Limb (tissue), 2 donors: ENCODE measurements at regions not wholly inside any gene's neighbourhood (a gene's known extent, or its start where the extent isn't known, plus 50 kb on each side); places are given as distances from the start of the nearest gene placed in this dataset.

Experiments
- DNase-seq, 2 donors: peaks; one replicate each; pipeline ENCODE4 v3.0.0-alpha.2; 2016; ENCODE audit errors: extremely low spot score in 2 of 2

DNA sequence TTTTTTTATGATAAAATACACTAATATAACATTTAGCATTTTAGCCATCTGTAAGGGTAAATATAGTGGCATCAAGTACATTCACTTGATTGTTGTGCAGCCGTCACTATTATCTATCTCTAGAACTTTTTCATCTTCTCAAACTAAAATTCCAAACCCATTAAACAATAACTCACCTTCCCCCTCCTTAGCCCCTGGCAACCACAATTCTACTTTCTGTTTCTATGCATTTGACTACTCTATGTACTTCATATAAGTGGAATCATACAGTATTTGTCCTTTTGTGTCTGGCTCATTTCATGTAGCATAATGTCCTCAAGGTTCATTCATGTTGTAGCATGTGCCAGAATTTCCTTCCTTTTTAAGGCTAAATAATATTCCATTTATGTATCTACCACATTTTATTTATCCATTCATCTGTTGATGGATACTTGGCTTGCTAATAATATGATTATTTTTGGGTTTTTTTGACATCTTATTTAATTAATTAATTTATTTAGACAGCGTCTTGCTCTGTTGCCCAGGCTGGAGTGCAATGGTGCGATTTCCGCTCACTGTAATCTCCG lies 69.6 kb upstream of the MACF1 start:
- no peak for DNase-seq

DNA sequence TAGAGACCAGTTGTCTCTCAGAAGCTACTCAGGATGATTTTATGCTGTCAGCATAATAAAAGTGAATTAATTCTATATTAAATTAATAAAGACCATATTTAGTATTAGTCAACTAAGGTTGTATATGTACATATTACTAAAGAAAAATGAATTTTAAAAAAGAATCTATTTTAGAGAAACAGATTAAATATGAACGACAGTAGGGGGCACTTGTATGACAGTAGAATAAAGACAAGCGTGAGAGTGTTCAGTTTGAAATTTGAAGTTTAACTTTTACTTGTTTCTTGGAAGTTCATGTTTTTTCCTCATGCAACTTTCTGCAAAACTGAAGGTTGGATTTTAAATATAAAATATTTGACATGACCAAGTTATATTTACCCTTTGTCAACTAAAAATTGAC lies 67.9 kb upstream of the MACF1 start:
- no peak for DNase-seq

DNA sequence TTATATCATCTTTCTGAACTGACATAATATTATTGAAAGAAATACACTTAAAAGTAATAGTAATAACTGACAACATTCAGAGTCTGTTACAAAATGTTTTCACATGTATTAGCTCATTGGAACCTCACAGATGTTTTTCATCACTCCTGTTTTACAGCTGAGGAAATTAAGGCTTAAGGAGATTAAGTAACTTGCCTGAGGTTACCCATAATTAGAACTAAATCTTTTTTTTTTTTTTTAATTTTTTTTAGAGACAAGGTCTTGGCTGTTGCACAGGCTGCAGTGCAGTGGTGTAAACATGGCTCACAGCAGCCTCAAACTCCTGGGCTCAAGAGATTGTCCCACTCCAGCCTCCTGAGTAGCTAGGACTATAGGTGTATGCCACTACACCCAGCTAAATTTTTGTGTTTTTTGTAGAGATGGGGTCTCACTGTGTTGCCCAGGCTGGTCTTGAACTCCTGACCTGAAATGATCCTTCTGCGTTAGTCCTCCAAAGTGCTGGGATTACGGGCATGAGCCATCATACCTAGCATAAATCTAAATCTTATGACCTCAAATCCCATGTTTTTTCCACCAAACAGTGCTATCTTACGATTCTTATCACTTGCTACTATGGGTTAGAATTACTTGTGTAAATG lies 64.7 kb upstream of the MACF1 start:
- no peak for DNase-seq

DNA sequence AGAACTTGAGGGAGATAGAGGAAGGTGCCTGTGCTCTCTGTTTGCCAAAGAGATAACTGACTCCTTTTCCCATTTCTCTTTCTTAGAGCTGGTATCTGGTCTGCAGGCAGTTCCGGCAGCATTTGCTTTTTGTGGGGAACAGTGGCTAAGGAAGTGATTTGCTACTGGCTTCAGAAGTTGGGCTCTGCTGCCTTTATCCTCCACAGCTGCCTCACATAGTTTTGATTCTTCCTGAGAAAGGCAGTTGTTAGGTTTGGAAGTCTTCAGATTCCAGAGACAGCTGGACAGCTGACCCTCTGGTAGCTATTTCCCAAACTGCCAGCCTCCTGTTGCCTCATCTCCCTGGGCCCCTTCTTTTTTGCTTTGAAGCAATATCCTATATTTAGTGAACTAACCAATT lies 62.6 kb upstream of the MACF1 start:
- DNase-seq, result peak in 1 of 2 donors; percentile 67

DNA sequence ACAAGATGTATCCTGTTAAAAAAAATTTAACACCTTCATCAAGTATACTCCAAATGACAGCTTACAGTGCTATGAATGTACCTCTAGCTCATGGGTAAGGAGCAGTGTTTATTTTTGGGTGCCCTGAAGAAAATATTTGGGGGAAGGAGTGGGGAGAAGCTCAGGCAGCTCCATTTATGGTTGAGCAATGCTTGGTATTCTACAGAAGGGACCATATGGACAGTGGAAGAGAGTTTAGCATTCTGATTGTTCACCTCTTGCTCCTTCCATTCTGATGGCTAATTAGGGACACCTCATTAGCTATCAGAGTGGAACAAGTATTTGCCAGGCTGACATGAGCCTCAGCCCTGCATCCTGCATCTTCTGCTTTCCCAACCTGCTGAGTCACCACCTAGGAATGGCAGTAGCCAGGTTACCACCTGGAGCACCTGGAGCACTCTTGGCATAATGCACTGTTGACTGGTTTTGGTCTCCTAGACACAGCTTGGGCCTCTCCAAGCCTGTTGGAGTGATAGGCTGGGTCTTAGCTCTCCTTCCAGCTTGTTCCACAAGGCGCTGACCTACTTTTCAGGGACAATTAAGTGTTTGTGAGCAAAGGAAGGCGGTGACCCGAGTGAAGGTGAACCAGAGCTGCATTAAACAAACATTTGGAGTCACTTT lies 62.0 kb upstream of the MACF1 start:
- no peak for DNase-seq

DNA sequence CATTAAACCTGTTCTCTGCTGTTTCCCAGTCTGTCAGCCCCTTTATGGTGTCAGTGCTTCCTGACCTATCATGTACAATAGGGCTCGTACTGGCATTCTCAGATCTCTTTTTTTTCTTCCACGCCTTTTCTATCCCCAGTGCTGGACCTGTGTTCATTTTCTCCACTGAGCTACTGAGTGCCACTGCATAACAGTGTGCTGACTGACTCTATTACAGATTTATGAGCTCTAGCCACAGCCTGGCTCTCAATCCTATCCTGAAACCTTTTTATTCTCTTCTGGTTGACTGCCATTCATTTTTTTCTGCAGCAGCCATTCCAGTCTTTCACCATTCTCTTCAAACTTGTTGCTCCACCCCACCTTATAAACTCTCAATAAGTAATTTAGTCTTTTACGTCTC lies 59.6 kb upstream of the MACF1 start:
- DNase-seq, result no peak

DNA sequence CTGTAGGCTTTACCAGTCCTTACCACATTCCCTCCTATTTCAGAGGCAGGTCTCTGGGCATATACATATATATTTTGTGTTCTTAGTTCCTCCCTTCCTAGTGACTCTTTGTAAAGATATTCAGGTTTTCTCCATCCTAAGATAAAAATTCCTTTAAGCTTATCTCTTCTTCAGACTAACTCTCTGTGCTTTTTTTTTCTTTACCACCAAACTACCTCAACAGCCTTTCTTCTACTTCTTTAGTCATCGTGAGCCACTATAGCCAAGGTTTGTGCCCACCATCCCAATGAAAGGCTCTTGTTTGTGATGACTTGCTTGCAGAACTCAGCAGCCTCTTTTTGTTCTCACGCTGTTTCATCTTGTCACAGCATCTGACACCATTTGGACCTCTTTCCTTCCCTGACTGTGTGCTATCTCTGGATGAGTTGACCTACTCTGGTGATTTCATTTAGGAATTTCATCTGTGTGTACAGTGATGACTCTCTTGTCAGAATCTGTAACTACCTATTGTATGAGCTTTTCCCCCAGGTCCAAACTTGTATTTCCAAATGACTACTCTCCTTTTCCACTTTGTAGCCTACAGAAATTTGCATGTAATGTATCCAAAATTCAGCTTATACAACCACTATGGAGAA lies 59.0 kb upstream of the MACF1 start:
- DNase-seq, result no peak

DNA sequence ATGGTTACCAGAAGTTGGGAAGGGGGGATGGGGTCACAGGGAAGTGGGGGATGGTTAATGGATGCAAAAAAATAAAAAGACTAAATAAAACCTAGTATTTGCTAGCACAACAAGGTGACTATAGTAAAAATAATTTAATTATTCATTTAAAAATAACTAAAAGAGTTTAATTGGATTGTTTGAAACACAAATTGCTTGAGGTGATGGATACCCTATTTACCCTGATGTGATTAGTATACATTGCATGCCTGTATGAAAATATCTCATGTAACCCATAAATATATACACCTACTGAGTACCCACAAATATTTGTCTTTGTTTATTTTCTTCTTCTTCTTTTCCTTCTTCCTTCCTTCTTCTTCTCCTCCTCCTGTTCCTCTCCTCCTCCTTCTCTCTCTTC lies 57.8 kb upstream of the MACF1 start:
- DNase-seq, result no peak

DNA sequence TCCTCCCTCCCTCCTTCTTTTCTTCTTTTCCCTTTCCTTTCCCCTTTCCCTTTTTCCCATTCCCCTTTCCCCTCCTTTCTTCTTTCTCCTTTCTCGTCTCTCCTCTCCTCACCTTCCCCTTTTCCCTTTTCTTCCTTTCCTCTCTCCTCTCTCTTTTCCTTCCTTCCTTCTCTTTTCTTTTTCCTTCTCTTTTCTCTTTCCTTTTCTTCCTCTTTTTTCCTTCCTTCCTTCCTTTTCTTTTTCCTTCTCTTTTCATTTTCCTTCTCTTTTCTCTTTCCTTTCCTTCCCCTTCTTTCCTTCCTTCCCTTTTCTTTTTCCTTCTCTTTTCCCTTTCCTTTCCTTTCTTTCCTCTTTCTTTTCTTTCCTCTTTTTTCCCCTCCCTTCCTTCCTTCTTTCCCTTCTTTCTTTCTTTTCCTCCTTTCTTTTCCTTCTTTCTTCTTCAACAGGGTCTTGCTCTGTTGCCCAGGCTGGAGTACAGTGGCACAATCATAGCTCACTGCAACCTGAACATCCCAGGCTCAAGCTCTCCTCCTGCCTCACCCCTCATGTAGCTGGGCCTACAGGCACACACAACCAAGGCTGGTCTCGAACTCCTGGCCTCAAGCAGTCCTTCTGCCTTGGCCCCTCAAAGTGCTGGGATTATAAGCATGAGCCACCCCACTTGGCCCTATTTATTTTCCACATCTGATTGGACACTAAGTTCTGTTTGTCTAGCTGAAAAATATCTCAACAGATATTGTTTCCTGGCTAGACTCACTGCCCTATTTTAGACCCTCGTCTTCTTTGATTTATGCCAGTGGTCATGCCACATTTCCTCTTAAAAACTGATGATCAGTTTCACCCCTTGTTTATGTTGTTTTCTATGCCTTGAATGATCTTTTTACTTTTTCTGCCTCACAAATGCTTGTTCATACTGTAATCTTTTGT lies 57.1 kb upstream of the MACF1 start:
- DNase-seq, result no peak

DNA sequence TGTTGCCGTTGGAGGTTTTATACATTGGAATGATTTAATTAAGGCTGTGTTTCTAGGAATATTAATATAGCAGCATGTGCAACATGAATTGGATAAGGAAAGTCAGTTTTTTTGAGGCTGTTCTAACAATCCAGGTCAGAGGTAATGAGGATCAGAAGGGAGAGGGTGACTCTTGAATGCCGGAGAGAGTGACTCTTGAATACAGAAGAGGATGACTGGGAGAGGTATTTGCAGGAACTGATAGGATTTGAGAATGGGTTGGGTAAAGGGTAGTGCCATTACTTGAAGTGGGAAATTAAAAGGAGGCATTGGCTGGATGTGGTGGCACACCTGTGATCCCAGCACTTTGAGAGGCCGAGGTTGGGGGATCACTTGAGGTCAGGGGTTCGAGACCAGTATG lies 55.6 kb upstream of the MACF1 start:
- DNase-seq, result no peak

DNA sequence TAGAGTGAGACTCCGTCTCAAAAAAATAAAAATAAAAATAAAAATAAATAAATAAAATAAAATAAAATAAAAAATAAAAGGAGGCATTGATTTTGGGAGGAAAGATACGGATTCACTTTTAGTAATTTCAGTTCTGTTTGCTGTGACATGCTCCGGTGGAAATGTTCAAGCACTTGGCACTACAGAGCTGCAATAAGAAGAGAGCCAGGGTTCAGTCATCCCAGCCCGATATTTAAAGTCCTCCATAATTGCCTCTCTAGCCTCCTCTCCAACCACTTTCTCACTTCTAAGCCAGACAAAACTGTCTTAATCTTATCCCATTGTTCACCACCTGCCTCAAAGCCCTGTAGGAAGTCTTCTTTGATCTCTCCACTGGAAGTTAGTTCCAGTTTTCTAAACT lies 55.0 kb upstream of the MACF1 start:
- no peak for DNase-seq

DNA sequence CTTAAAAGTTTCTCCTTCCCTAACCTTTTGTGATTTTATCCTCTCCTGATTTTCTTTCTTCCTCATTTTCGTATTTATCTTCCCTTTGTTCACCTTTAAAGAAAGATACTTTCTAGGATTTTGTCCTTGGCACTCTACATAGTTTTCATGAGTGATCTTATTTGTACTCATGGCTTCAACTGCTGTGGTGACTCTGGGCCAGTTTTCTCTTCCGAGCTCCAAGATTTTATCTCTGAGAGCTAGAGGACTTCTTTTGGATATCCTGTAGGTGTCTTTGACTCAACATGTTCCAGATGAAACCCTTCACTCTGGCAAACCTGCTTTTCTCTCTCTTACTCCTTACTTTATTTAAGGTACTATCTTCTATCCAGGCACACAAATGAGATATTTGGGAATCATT lies 53.7 kb upstream of the MACF1 start:
- DNase-seq, result no peak

DNA sequence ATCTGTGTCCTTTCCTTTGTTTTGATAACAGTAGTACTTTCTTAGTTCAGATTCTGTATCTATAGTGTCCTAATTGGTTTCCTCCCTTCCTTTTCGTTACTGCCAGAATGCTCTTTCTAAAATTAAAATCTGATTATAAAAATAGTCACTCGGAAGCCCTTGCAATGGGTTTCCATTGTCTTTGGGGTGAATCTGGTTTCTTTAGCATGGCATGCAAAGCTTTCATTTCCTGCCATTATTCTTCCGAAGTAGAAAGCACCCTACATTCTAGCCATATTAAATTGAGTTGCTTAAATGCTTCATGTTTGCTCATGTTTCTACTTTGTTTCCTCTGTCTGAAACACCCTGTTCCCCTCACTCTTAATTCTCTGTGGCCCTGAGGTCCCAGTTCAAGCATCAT lies 53.2 kb upstream of the MACF1 start:
- no peak for DNase-seq

DNA sequence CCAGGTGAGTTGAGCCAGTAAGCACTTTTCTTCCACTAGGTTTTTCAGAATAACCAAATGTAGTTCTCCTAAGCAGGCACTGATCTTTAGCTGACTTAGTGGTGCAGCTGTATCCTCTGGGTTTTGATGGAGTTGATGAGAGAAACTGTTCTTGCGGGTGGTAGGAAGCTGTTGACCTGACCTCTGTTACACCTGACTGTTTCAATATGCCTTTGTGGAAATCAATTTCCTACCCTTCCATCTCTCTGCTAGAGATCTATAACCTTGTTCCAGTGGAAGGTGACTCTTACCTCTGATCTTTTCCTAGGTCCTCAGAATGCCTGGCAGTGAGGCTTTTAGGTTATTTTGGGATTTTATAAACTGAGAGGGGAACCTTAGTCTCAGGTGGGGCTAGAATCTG lies 51.6 kb upstream of the MACF1 start:
- no peak for DNase-seq

DNA sequence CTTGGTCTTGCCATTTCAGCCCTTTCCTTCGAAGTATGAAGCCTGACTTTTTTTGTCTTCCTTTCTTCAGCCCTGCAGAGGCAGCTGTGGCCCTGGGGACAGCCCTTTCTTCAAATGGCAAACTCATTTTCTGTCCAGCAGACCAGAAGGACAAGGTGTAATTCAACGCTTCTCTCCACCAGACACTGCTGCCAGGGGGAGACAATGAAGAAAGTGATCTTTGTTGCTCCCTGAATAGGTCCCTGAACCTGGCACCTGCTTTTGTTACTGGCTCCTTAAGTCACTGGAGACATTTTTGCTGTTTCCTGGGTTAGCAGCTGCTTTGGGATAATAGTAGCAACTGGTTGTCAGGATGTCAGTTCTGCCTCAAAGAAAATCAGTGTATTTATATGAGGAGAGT lies 50.8 kb upstream of the MACF1 start:
- no peak for DNase-seq

DNA sequence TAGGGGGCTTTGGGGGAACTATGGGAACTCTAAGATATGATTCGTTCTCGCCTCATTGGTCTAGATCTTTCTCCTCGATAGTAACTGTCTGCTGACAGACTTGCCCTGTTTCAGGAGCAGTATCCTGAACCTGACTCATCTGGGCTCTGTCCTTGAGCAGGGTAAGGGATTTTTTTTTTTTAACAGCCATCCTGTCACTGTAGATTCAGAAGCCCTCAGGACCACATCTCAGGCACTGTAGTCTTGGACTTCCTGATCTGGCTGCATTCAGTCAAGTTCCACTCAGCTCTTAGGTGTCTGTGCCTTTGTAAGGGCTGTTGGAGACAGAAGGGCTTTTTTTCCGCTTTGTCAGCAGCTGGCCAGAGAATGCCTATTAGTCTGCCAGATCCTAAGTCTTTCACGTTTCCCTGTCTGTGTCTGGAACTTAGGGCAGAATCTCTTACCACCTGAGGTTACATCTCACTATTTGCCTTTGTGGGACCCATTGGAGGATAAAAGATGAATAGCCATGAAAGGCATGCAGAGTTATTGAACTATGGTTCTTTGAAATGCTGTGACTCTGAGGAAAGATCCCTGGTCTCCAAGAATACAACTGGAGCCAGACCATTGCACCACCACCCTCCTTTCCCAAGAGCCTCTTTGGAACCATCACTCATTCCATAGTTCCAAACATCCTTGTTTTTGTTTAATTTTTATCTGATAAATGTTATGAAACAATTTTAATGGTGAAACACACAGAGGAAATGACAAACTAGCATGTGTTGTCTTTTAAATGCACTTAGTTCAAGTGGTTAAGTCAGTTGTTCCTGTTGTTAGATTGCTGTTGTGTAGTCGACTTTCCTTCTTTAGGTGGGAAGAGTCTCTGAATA lies 49.7 kb upstream of the MACF1 start:
- DNase-seq, result no peak
